Stimulated activated CD4-positive, alpha-beta T cell treated with anti-CD3 and anti-CD28 coated beads, TNF-alpha, amount 100 ng/mL, for 1 hour (primary cell): ENCODE measurements at regions not wholly inside any gene's neighbourhood (a gene's known extent, or its start where the extent isn't known, plus 50 kb on each side); places are given as distances from the start of the nearest gene placed in this dataset.
"Not testable (repeated sequence)": the region's sequence is repeated elsewhere in the genome, so short reads cannot be mapped to it uniquely, and the experiment has no call there.

Source experiments
- DNase-seq, 3 donors: peaks; one replicate each; pipeline ENCODE4 v3.0.0-alpha.2; 2020; ENCODE audit warnings: low read depth in 3 of 3, low spot score in 1 of 3

DNA sequence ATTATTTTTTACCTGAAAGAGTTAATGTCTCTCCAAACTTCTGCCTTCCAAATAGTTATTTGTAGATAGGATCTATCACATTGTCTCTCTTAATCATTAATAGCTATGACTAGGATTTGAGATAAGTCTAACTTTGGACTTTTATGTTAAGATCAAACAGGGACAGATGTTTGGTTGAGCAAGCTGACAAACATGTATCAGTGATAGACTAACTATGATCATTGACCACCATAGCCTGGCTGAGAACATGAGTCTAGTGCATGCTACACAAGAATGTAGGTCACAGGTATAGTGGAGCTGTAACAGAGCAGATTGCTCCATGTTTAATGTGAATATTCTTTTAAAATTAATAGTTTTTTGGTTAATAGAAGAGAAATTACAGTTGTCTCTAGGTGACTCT, 52.0 kb downstream of the SYT15B start:
- not testable (repeated sequence) for DNase-seq

GRCh38 chr10:47710443-47710842, 52.9 kb downstream of the SYT15B start:
- DNase-seq: not testable (repeated sequence)

- DNase-seq: peak; percentile 40 to 63 (median 48)
Observed at GRCh38 chr10:47705698-47706414, 57.5 kb downstream of the SYT15B start.

DNA sequence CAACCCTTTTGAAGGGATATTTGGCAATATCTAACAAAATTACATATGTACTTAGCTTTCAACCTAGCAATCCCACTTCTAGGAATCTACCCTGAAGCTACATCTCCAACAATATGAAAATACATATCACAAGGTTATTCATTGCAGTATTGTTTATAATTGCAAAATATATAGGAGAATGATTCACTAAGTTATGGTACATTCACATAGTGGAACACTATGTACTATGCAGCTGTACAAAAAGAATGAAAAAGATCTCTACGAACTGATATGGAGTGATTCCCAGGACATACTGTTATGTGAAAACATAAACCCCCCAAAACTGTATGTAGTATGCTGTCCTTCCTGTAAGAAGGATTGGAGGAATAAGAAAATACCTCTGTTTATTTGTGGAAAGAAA, 62.1 kb downstream of the SYT15B start:
- not testable (repeated sequence) for DNase-seq

- DNase-seq: not testable (repeated sequence)
Observed at GRCh38 chr10:47699854-47700253, 63.5 kb downstream of the SYT15B start.

DNA sequence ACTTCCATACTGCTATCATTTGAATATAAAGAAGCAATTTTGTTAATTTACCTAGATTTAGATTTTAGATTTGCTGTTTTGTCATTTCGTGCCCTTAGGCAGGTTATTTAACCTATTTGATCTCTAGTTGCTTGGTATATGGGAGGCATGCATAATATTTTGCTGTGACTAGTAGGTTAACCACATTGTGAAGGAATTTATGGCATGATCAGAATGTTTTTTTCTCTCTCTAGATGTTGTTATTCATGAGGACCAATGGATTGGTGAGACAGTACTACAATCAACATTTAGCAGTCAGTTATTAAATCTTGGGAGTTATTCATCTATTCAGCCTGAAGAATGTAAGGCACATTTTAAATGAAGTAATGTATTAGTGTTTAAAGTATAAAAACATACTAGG, 67.2 kb downstream of the SYT15B start:
- not testable (repeated sequence) for DNase-seq

DNA sequence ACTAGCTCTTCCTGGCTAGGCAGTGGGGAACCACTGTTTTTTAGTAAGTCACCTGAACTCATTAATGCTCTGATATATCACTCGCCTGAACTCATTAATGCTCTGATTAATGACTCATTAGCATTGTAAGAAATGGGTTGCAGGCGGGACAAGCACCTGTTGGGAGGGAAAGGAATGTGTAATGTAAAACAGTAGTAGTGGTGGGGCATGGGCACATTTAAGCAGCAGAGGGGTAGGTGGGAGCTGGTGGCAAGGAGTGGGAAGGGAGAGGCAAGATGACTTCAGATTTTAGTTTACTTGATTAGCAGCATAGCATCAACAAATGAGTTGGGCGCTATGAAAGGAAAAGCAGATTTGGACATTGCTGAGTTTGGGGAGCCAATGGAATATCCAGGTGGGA, 68.2 kb downstream of the SYT15B start:
- not testable (repeated sequence) for DNase-seq

GRCh38 chr10:47690304-47690703, 73.1 kb downstream of the SYT15B start:
- not testable (repeated sequence) for DNase-seq

DNA sequence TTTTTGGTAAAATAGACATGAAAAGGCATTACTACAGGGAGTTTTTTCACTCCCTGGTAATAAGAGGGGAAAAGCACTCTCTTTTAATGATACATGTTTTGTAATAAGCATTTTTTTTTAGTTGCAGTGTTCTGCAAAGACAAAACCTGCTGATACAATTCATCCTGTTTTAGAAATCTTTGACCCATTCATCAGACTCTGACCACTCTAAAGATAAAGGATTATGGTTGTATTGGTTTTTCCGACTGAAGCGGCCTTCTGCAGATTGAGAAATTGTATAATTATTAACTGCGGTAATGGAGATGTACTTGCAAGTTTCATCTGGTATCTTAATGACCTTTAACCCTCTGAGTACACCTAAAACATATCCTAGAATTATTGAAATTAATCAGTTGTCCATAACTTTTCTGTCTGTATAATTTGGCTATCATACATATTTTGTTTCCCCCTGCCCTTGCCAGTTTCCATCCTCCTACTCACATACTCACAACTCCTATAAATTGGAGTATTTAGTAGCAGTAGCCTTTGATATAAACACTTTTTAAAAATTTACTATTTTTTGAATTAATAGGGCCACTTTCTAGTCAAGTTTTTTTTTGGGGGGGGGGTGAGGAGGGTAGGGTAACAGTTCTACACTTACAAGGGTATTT, 79.4 kb downstream of the SYT15B start:
- not testable (repeated sequence) for DNase-seq

DNA sequence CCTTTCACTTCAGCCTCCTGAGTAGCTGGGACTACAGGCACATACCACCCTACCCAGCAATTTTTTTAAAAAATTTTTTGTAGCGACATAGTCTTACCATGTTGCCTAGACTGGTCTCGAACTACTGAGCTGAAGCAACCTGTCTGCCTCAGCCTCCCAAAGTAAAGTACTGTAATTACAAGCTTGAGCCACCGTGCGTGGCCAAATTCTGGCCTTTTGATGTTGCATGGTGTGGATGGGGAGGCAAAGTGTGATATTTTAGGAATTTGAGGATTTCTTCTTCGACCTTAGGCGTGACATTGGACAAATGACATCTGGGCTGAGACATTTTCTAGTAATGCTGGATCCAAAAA, 81.8 kb downstream of the SYT15B start:
- DNase-seq: not testable (repeated sequence)

- DNase-seq: not testable (repeated sequence)
Observed at GRCh38 chr10:47680848-47681637, 82.3 kb downstream of the SYT15B start.

GRCh38 chr10:47676102-47676501, 87.3 kb downstream of the SYT15B start:
- not testable (repeated sequence) for DNase-seq

DNA sequence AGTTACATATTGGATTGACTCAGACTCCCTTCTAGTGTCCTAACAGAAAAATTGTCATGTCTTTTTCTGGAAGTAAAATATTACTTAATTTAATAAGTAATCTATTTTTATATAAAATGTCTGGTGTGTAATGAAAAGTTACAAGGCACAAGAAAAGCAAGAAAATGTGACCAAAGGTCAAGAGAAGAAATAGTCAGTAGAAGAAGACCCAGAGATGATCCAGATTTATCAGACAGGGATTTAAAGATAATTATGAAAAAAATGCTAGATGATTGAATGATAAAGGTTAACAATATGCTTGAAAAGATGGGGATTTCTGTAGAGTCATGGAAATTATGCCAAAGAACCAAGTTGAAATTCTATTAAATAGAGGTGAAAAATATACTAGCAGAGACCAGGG, 87.8 kb downstream of the SYT15B start:
- DNase-seq: not testable (repeated sequence)

- DNase-seq: not testable (repeated sequence)
Observed at GRCh38 chr10:47673128-47673527, 90.3 kb downstream of the SYT15B start.

GRCh38 chr10:47670857-47671256, 92.5 kb downstream of the SYT15B start:
- not testable (repeated sequence) for DNase-seq

- not testable (repeated sequence) for DNase-seq
Observed at GRCh38 chr10:47661955-47662577, 101.3 kb downstream of the SYT15B start.

GRCh38 chr10:47656732-47657131, 106.7 kb downstream of the SYT15B start:
- not testable (repeated sequence) for DNase-seq

DNA sequence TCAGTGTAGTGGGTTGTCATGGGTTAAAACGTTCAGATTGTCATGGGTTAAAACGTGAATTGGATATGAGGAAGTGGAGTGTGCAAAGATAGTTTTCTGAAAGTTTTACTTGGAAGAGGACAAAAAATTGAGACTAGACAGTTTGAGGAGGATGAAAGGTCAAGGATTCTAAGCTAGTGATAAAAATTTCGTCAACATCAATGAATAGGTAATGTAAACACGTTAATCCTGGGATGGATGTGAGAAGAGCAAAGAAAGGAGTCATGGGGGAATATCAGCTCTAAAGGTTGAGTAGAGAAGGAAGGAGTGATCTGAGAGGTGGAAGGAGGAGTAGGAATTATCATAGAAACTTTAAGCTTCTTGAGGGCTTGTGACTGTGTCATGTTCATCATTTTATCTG, 109.2 kb downstream of the SYT15B start:
- DNase-seq: not testable (repeated sequence)

DNA sequence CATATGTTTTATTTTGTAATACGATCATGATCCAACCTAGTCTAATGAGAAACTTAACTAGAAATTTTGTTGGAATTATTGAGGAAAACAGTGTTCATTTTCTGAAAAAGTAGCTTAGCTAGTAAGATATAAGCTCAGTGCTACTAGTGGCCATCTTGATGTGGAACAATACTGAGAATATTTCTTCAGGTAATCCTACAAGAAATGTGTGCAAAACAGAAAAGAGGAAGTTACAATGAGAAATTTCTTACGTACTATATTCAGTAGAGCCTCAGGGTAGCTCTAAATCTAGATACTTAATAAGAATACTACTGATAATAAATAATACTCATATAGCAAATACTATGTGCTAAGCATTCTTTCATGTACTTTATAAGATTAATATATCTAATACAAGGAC, 114.8 kb downstream of the SYT15B start:
- not testable (repeated sequence) for DNase-seq

DNA sequence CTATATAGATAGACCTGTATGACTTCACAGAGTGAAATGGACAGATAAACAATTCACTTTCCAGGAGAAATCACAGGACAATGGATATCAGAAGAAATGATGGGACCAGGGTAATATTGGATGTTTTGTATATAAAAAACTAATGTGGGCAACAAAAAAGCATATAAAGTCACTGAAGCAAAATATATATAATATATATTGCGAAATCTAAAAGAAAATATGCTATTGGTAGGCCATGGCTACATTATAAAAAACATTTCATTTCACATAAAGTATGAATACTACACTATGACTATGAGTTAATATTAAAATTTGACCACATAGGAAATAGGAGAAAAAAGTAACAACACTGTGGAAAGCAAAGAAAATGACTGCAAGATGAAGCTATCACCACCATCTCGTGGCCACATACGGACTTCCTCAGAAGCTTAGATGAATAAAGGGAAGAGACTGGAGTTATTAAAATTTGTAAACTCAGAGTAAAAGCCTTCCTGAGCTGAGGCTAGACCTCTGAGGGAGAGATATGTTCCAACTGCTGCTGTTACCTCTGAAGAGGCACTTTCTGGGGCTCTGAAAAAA, 115.8 kb downstream of the SYT15B start:
- DNase-seq: not testable (repeated sequence)

GRCh38 chr10:47646686-47647273, 116.6 kb downstream of the SYT15B start:
- not testable (repeated sequence) for DNase-seq
